AG08396 (cell line): ENCODE measurements at regions not wholly inside any gene's neighbourhood (a gene's known extent, or its start where the extent isn't known, plus 50 kb on each side); places are given as distances from the start of the nearest gene placed in this dataset.
A peak's percentile ranks its signal among the peaks of the same experiment; 100 is the strongest.

Experiments
- DNase-seq: peaks from one replicate; pipeline ENCODE4 v3.0.0; 2012; ENCODE audit warnings: low spot score, mixed read lengths

- no peak for DNase-seq
Observed at GRCh38 chr5:41670854-41671479, 160.6 kb upstream of the PLCXD3 start.

GRCh38 chr5:41670216-41670615 is 159.8 kb upstream of the PLCXD3 start:
- DNase-seq, result no peak

- no peak for DNase-seq
Observed at GRCh38 chr5:41661254-41661653, 150.9 kb upstream of the PLCXD3 start.

GRCh38 chr5:41656597-41656996 is 146.2 kb upstream of the PLCXD3 start:
- no peak for DNase-seq

- DNase-seq, result no peak
Observed at GRCh38 chr5:41650131-41650530, 139.7 kb upstream of the PLCXD3 start.

- DNase-seq, result no peak
Observed at GRCh38 chr5:41649659-41650058, 139.3 kb upstream of the PLCXD3 start.

GRCh38 chr5:41648996-41649395 is 138.6 kb upstream of the PLCXD3 start:
- no peak for DNase-seq

- DNase-seq, result no peak
Observed at GRCh38 chr5:41641621-41642020, 131.2 kb upstream of the PLCXD3 start.

- no peak for DNase-seq
Observed at GRCh38 chr5:41638685-41639084, 128.3 kb upstream of the PLCXD3 start.

GRCh38 chr5:41637869-41638268 is 127.5 kb upstream of the PLCXD3 start:
- no peak for DNase-seq

GRCh38 chr5:41637424-41637823 is 127.0 kb upstream of the PLCXD3 start:
- no peak for DNase-seq

- peak; percentile 15 for DNase-seq
Observed at GRCh38 chr5:41636605-41637004, 126.2 kb upstream of the PLCXD3 start.

- DNase-seq, result no peak
Observed at GRCh38 chr5:41629897-41630296, 119.5 kb upstream of the PLCXD3 start.

- DNase-seq, result no peak
Observed at GRCh38 chr5:41625571-41625970, 115.2 kb upstream of the PLCXD3 start.

GRCh38 chr5:41621420-41621819 is 111.0 kb upstream of the PLCXD3 start:
- no peak for DNase-seq

- no peak for DNase-seq
Observed at GRCh38 chr5:41617843-41618515, 107.6 kb upstream of the PLCXD3 start.

GRCh38 chr5:41610386-41610785 is 100.0 kb upstream of the PLCXD3 start:
- DNase-seq, result no peak

GRCh38 chr5:41600731-41601130 is 90.3 kb upstream of the PLCXD3 start:
- DNase-seq, result no peak

GRCh38 chr5:41598011-41598410 is 87.6 kb upstream of the PLCXD3 start:
- DNase-seq, result peak; percentile 44

- DNase-seq, result no peak
Observed at GRCh38 chr5:41587668-41588067, 77.3 kb upstream of the PLCXD3 start.

- DNase-seq, result no peak
Observed at GRCh38 chr5:41575110-41575779, 64.8 kb upstream of the PLCXD3 start.

- DNase-seq, result no peak
Observed at GRCh38 chr5:41574391-41574790, 64.0 kb upstream of the PLCXD3 start.
